Hepatocyte (in vitro differentiated cells): ENCODE measurements at regions not wholly inside any gene's neighbourhood (a gene's known extent, or its start where the extent isn't known, plus 50 kb on each side); places are given as distances from the start of the nearest gene placed in this dataset.

Experiments
- DNase-seq: peaks from one replicate; pipeline ENCODE4 v3.0.0-alpha.2; 2016; ENCODE audit warnings: low spot score
- H2AFZ ChIP-seq: fragments of 200-600 bp; sonication (generic); 2 replicates; pipeline ENCODE4 v1.6.0; 2016; ENCODE audit warnings: antibody characterized with exemption, mild to moderate bottlenecking
- H3K27ac ChIP-seq: fragments of 200-600 bp; sonication (generic); 2 replicates; pipeline ENCODE4 v1.5.1; 2016; ENCODE audit warnings: mild to moderate bottlenecking
- H3K27me3 ChIP-seq: fragments of 200-600 bp; sonication (generic); 2 replicates; pipeline ENCODE4 v1.6.1; 2016
- H3K36me3 ChIP-seq: fragments of 200-600 bp; sonication (generic); replicated peaks from 2 replicates; pipeline ENCODE4 v1.5.1; 2016; ENCODE audit warnings: low read depth; ENCODE audit not compliant: insufficient read depth
- H3K4me1 ChIP-seq: fragments of 200-600 bp; sonication (generic); 2 replicates; pipeline ENCODE4 v1.5.1; 2016; ENCODE audit warnings: mild to moderate bottlenecking, moderate library complexity; ENCODE audit not compliant: insufficient read depth
- H3K4me2 ChIP-seq: fragments of 200-600 bp; sonication (generic); 2 replicates; pipeline ENCODE4 v1.6.0; 2016
- H3K4me3 ChIP-seq: fragments of 200-600 bp; sonication (generic); 2 replicates; pipeline ENCODE4 v1.5.1; 2016; ENCODE audit warnings: mild to moderate bottlenecking
- H3K79me2 ChIP-seq: fragments of 200-600 bp; sonication (generic); 2 replicates; pipeline ENCODE4 v1.6.0; 2017; ENCODE audit warnings: mild to moderate bottlenecking
- H3K9me2 ChIP-seq: fragments of 200-600 bp; sonication (generic); replicated peaks from 2 replicates; pipeline ENCODE4 v1.6.0; 2017; ENCODE audit warnings: mild to moderate bottlenecking; ENCODE audit not compliant: insufficient read depth
- H3K9me3 ChIP-seq: fragments of 200-600 bp; sonication (generic); 2 replicates; pipeline ENCODE4 v1.5.1; 2016; ENCODE audit warnings: low read depth, mild to moderate bottlenecking
- H4K20me1 ChIP-seq: fragments of 200-600 bp; sonication (generic); 2 replicates; pipeline ENCODE4 v1.6.0; 2016; ENCODE audit warnings: mild to moderate bottlenecking; ENCODE audit not compliant: insufficient read depth, poor library complexity, severe bottlenecking
- EZH2 ChIP-seq: fragments of 200-600 bp; sonication (generic); IDR thresholded peaks from 2 replicates; pipeline ENCODE4 v1.6.1; 2016; ENCODE audit warnings: antibody characterized with exemption, mild to moderate bottlenecking, borderline replicate concordance
- EZH2phosphoT487 ChIP-seq: fragments of 200-600 bp; sonication (generic); IDR thresholded peaks from one replicate; pipeline ENCODE4 v1.6.1; 2018; ENCODE audit warnings: antibody characterized with exemption, mild to moderate bottlenecking, low read depth, moderate library complexity; ENCODE audit not compliant: unreplicated experiment, severe bottlenecking
- WGBS: methylation state at CpG from one replicate; pipeline ENCODE4 v1.1.6; 2016; ENCODE audit warnings: low lambda C conversion rate; ENCODE audit errors: missing lambda C conversion rate; 5-methylcytosine and 5-hydroxymethylcytosine counted together
- TF ChIP-seq, protein P1 (sequence below): fragments of 200-600 bp; sonication (generic); IDR thresholded peaks from 2 replicates; pipeline ENCODE4 v1.5.1; 2016; ENCODE audit warnings: antibody characterized with exemption, mild to moderate bottlenecking; ENCODE audit not compliant: poor library complexity

DNA sequence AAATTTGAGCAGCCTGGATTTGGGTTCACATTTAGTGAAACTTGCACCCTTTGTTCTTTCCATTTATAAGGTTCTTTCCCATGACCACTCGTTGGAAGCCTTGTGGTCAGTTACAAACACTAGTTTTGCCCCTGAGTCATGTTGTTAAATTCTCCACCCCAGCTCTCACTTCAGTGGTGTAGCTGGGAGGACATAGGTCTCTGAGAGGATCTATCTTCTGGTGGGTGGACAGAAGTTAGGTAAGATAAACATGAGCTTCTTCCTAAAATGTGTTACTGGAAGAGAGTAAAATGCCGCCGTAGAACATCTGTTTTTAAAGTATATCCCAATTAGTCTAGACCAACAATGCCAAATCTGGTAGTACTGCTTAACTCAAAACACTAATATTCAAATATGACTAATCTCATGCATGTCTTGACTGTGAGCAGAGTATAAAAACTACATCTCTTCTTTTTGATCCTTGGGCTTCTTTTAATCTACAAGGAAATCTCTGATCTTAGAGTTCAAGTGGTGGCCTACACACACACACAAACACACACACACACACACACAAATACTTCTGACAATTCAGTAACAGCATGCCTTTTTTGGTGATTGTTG, 162.6 kb upstream of the FN1 start:
- Histone ChIP-seq H3K4me2 (no peak overlapping the region), H3K4me3 (no peak overlapping the region), H4K20me1 (no peaks in the 10 kb centered on the region), H3K9me2 (no peaks in the 10 kb centered on the region), H3K27me3 (no peaks in the 10 kb centered on the region), H3K9me3 (no peaks in the 10 kb centered on the region), H3K27ac (no peak overlapping the region), H3K4me1 (no peaks in the 10 kb centered on the region), H3K79me2 (no peaks in the 10 kb centered on the region), H3K36me3 (no peaks in the 10 kb centered on the region), H2AFZ (no peak overlapping the region)
- TF ChIP-seq, protein P1, sequence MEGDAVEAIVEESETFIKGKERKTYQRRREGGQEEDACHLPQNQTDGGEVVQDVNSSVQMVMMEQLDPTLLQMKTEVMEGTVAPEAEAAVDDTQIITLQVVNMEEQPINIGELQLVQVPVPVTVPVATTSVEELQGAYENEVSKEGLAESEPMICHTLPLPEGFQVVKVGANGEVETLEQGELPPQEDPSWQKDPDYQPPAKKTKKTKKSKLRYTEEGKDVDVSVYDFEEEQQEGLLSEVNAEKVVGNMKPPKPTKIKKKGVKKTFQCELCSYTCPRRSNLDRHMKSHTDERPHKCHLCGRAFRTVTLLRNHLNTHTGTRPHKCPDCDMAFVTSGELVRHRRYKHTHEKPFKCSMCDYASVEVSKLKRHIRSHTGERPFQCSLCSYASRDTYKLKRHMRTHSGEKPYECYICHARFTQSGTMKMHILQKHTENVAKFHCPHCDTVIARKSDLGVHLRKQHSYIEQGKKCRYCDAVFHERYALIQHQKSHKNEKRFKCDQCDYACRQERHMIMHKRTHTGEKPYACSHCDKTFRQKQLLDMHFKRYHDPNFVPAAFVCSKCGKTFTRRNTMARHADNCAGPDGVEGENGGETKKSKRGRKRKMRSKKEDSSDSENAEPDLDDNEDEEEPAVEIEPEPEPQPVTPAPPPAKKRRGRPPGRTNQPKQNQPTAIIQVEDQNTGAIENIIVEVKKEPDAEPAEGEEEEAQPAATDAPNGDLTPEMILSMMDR, result no peak
- TF ChIP-seq EZH2phosphoT487, result no peak
- 84% methylated on average over 3 of the region's 3 CpGs for WGBS
- DNase-seq, result no peak

GRCh38 chr2:215597577-215597976, 161.7 kb upstream of the FN1 start:
- no peak overlapping the region for H3K4me3 ChIP-seq
- no peaks in the 10 kb centered on the region for H4K20me1 ChIP-seq
- DNase-seq, result no peak
- H3K27ac ChIP-seq, result no peak overlapping the region
- H3K4me2 ChIP-seq, result no peak overlapping the region
- H3K79me2 ChIP-seq, result no peaks in the 10 kb centered on the region
- no peak for TF ChIP-seq EZH2phosphoT487
- TF ChIP-seq, protein P1, result no peak
- no peak for TF ChIP-seq EZH2
- no peaks in the 10 kb centered on the region for H3K9me3 ChIP-seq
- no peaks in the 10 kb centered on the region for H3K4me1 ChIP-seq
- 94% methylated on average over 3 of the region's 3 CpGs for WGBS
- no peak overlapping the region for H2AFZ ChIP-seq
- H3K36me3 ChIP-seq, result no peaks in the 10 kb centered on the region
- no peaks in the 10 kb centered on the region for H3K27me3 ChIP-seq
- no peaks in the 10 kb centered on the region for H3K9me2 ChIP-seq

DNA sequence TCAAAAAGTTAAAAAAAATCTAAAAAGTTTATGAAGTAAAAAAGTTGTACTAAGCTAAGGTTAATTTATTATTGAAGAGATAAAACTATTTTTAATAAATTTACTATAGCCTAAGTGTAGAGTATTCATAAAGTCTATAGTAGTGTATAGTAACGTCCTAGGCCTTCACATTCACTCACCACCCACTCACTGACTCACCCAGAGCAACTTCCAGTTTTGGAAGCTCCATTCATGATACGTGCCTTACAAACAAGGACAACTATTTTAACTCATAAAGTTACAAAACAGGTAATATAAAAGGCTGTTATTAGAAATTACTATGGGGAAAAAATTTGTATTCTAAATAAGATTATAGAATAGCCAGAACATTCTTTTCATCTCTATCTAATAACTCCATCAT, 158.9 kb upstream of the FN1 start:
- Histone ChIP-seq H3K4me2 (no peak overlapping the region), H3K27ac (no peak overlapping the region), H3K27me3 (no peaks in the 10 kb centered on the region), H3K4me3 (no peak overlapping the region), H3K36me3 (no peaks in the 10 kb centered on the region), H3K9me2 (no peaks in the 10 kb centered on the region), H3K79me2 (no peaks in the 10 kb centered on the region), H2AFZ (no peak overlapping the region), H4K20me1 (no peaks in the 10 kb centered on the region), H3K9me3 (no peaks in the 10 kb centered on the region), H3K4me1 (no peaks in the 10 kb centered on the region)
- WGBS, result 71% methylated on average over 2 of the region's 2 CpGs
- no peak for DNase-seq
- TF ChIP-seq, protein P1, result no peak
- no peak for TF ChIP-seq EZH2phosphoT487
- no peak for TF ChIP-seq EZH2
